IPS DF 19.7 (cell line): ENCODE measurements at regions not wholly inside any gene's neighbourhood (a gene's known extent, or its start where the extent isn't known, plus 50 kb on each side); places are given as distances from the start of the nearest gene placed in this dataset.

Experiments used
- DNase-seq: peaks from one replicate; pipeline ENCODE4 v3.0.0-alpha.2; 2013; ENCODE audit warnings: low read depth, low spot score

- no peak for DNase-seq
Observed at GRCh38 chr10:89829262-89829886, 128.0 kb downstream of the KIF20B start.

GRCh38 chr10:89829887-89830269, 128.5 kb downstream of the KIF20B start:
- no peak for DNase-seq

- DNase-seq = no peak
Observed at GRCh38 chr10:89830624-89831023, 129.2 kb downstream of the KIF20B start.

GRCh38 chr10:89836840-89837164, 135.4 kb downstream of the KIF20B start:
- DNase-seq = no peak

- DNase-seq = no peak
Observed at GRCh38 chr10:89837165-89838043, 136.0 kb downstream of the KIF20B start.

- DNase-seq = no peak
Observed at GRCh38 chr10:89838044-89838615, 136.7 kb downstream of the KIF20B start.

- no peak for DNase-seq
Observed at GRCh38 chr10:89845541-89846280, 144.3 kb downstream of the KIF20B start.

- no peak for DNase-seq
Observed at GRCh38 chr10:89846281-89846630, 144.9 kb downstream of the KIF20B start.

- DNase-seq = no peak
Observed at GRCh38 chr10:89846786-89847185, 145.4 kb downstream of the KIF20B start.

- DNase-seq = no peak
Observed at GRCh38 chr10:89852872-89853271, 151.5 kb downstream of the KIF20B start.

- DNase-seq = peak; percentile 15
Observed at GRCh38 chr10:89853781-89854191, 152.4 kb downstream of the KIF20B start.

GRCh38 chr10:89857431-89858042, 156.1 kb downstream of the KIF20B start:
- no peak for DNase-seq

- no peak for DNase-seq
Observed at GRCh38 chr10:89861199-89861573, 159.8 kb downstream of the KIF20B start.

- DNase-seq = no peak
Observed at GRCh38 chr10:89861584-89862301, 160.4 kb downstream of the KIF20B start.

- DNase-seq = no peak
Observed at GRCh38 chr10:89867964-89868363, 166.6 kb downstream of the KIF20B start.

GRCh38 chr10:89869180-89869579, 167.8 kb downstream of the KIF20B start:
- DNase-seq = no peak

- no peak for DNase-seq
Observed at GRCh38 chr10:89869592-89870156, 168.3 kb downstream of the KIF20B start.

GRCh38 chr10:89870936-89871335, 169.5 kb downstream of the KIF20B start:
- DNase-seq = no peak

GRCh38 chr10:89873055-89873454, 171.7 kb downstream of the KIF20B start:
- no peak for DNase-seq

- no peak for DNase-seq
Observed at GRCh38 chr10:89875557-89875956, 174.2 kb downstream of the KIF20B start.

- no peak for DNase-seq
Observed at GRCh38 chr10:89879121-89879520, 177.7 kb downstream of the KIF20B start.
